Activated naive CD8-positive, alpha-beta T cell treated with anti-CD3 and anti-CD28 coated beads, Interleukin-2, amount 10 ng/mL, durations not matched to agents 7 days and 5 days (primary cell): ENCODE measurements at regions not wholly inside any gene's neighbourhood (a gene's known extent, or its start where the extent isn't known, plus 50 kb on each side); places are given as distances from the start of the nearest gene placed in this dataset.
"Not testable (repeated sequence)": the region's sequence is repeated elsewhere in the genome, so short reads cannot be mapped to it uniquely, and the experiment has no call there.

Source experiments
- ATAC-seq: fragments of 150-1000 bp; cut with Tn5 transposase; one replicate; pipeline ENCODE4 v1.10.0; 2021; ENCODE audit warnings: low read depth, moderate library complexity
- POLR2A ChIA-PET: fragments of 350-600 bp; sonication (Branson Sonifier 250); formaldehyde crosslinking; loops from one replicate; lab custom pipeline; 2021; ENCODE audit warnings: antibody characterized with exemption; lab: Charles Lee
- DNase-seq: peaks from one replicate; pipeline ENCODE4 v3.0.0; 2021
- H3K27ac Mint-ChIP-seq: one replicate; pipeline ENCODE4 v1.8.0; 2022; ENCODE audit warnings: mild to moderate bottlenecking, mixed read lengths
- H3K27me3 Mint-ChIP-seq: one replicate; pipeline ENCODE4 v1.8.0; 2022; ENCODE audit warnings: mild to moderate bottlenecking, moderate library complexity, mixed read lengths
- H3K36me3 Mint-ChIP-seq: one replicate; pipeline ENCODE4 v1.8.0; 2021; ENCODE audit warnings: mild to moderate bottlenecking, mixed read lengths
- H3K4me1 Mint-ChIP-seq: one replicate; pipeline ENCODE4 v1.8.0; 2021; ENCODE audit warnings: mixed read lengths
- H3K4me3 Mint-ChIP-seq: one replicate; pipeline ENCODE4 v1.8.0; 2022; ENCODE audit warnings: mild to moderate bottlenecking, moderate library complexity, mixed read lengths
- H3K9me3 Mint-ChIP-seq: one replicate; pipeline ENCODE4 v1.8.0; 2021; ENCODE audit warnings: mixed read lengths

DNA sequence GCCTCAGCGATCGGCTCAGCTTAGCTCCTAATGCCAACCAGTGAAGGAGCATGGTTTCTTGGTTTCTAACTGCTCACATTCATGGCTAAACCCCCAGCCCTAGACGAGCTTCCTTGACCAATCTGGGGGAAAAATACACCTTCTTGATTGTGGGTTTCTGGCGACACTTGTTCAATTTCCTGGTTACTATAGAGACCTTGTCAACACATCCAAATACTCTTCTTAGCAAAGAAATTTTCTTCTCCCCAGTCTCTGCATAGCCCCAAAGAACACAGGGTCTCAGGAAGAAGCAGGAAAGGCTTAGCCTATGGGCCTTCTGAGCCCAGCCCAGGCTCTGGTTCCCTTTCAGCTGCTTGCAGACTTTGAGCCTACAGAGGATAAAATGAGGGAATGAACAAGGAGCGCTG is 88.5 kb upstream of the SYT13 start:
- no peak overlapping the region for H3K4me3 Mint-ChIP-seq
- peaks cover 29% of the 10 kb centered on the region for H3K27me3 Mint-ChIP-seq
- no peaks in the 10 kb centered on the region for H3K9me3 Mint-ChIP-seq
- H3K4me1 Mint-ChIP-seq: peaks cover 6% of the 10 kb centered on the region
- no peak overlapping the region for H3K27ac Mint-ChIP-seq
- ATAC-seq (peak; percentile 46), DNase-seq (no peak)
- POLR2A ChIA-PET: no interaction called here
- no peaks in the 10 kb centered on the region for H3K36me3 Mint-ChIP-seq

DNA sequence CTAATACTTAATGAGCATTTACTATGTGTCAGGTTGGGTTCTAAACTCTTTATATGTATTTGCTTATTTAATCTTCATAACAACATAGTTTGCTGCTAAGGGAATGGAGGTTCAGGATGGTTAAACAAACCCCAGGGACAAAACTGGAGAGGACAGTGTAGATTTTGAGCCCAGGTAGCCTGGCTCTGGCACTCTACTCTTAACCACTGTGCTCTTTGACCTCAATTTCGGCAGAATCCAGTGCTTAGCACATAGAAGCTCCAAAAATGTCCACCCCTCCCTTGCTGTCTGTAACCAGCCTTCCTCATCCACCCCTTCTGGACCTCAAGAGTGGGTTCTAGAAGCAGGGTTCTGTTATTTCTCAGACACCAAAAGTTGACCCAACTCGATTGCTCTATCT is 88.0 kb upstream of the SYT13 start:
- DNase-seq (no peak), ATAC-seq (no peak)
- Mint-ChIP-seq H3K4me3 (no peak overlapping the region), H3K4me1 (peaks cover 6% of the 10 kb centered on the region), H3K27me3 (peaks cover 29% of the 10 kb centered on the region), H3K27ac (no peak overlapping the region), H3K9me3 (no peaks in the 10 kb centered on the region), H3K36me3 (no peaks in the 10 kb centered on the region)
- POLR2A ChIA-PET: no interaction called here

DNA sequence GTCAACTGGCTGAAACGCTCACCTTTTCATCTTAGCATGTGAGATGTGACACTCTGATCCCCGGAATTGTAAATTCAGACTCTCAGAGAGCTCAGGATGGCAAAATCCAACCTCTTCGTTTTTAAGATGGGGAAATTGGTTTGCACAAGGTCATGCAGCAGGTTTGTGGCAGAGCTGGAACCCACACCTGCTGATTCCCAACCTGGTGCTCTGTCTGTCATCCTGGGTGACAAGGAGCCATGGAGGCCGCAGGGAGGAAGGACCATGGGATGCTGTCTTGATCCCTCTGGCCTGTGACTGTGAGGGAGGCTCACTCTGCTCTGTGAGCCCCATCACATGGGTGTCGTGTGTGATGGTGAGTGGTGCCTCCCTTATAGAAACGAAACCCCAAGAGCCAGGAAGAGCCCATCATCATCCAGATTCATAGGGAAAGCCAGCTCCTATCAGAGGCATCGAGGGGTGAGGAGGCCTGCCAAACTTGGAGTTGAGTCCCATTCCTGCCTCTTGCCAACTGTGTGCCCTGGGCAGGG is 87.4 kb upstream of the SYT13 start:
- DNase-seq: no peak
- POLR2A ChIA-PET: no interaction called here
- H3K4me1 Mint-ChIP-seq: peaks cover 6% of the 10 kb centered on the region
- H3K27me3 Mint-ChIP-seq: peaks cover 29% of the 10 kb centered on the region
- H3K36me3 Mint-ChIP-seq: no peaks in the 10 kb centered on the region
- ATAC-seq: no peak
- no peaks in the 10 kb centered on the region for H3K9me3 Mint-ChIP-seq
- H3K4me3 Mint-ChIP-seq: no peak overlapping the region
- H3K27ac Mint-ChIP-seq: no peak overlapping the region

DNA sequence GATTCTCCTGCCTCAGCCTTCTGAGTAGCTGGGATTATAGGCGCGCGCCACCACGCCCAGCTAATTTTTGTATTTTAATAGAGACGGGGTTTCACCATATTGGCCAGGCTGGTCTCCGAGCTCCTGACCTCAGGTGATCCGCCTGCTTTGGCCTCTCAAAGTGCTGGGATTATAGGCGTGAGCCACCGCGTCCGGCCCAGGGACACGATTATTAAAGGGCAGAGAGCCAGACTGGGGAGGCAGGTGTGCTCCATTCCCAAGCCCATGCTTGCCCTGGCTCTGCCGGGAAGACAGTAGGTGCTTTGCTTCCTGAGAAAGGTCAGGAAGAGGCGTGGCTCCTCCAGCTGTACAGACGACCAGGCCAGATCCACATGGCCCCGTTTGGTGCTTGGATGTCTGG is 86.3 kb upstream of the SYT13 start:
- ATAC-seq, H3K36me3 Mint-ChIP-seq, H3K4me3 Mint-ChIP-seq, POLR2A ChIA-PET, H3K4me1 Mint-ChIP-seq, DNase-seq, H3K27ac Mint-ChIP-seq, H3K9me3 Mint-ChIP-seq: not testable (repeated sequence)
- peaks cover 29% of the 10 kb centered on the region for H3K27me3 Mint-ChIP-seq

DNA sequence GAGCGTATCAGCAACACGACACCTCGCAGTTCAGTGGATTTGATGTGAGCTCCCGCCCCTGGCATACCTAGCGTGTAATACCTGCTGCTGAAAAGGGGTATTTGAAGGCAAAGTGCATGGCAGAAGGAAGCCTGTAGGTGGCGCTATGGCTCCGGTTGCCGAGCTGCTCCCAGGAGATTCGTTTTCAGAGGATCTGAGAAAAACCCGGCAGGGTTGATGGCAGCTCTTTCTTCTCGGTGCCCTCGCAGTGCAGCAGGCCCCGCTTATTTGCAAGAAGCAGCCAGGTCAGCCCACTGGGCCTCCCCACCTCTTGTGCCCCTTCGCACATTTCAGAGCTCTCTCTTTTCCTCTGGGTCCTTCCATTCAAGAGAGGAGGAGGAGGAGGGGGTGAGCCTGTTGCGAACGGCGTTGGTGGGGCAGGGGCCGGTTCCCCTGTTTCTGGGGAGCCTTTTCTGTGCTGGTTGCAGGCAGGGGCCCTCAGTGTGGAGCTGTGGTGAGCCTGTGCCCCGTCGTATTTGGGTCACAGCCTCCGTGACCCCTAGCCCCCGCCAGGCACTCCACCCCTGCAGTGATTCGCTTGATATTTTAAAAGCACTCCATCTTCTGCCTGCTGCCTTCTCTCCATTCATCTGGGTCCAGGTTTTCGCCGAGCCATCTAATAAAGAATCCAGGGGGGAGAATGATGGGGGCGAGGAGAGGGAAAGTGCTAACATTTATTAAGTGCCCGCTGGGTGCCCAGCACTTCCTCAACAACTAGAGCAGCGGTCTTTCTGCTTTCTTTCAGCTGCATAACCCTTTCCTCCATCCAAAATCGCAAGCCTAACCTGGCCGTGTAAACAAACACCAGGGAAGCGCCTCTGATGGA is 85.3 kb upstream of the SYT13 start:
- Mint-ChIP-seq H3K4me1 (peaks cover 6% of the 10 kb centered on the region), H3K27me3 (peaks cover 26% of the 10 kb centered on the region), H3K27ac (no peak overlapping the region), H3K4me3 (no peak overlapping the region), H3K36me3 (no peaks in the 10 kb centered on the region), H3K9me3 (no peaks in the 10 kb centered on the region)
- peak; percentile 57 for ATAC-seq
- POLR2A ChIA-PET: interaction anchor here (1.1 kb wide), 1 partner anchor 10 kb away, joined by 3 read pairs; no protein-coding TSS in a partner anchor
- DNase-seq: peak; percentile 68

DNA sequence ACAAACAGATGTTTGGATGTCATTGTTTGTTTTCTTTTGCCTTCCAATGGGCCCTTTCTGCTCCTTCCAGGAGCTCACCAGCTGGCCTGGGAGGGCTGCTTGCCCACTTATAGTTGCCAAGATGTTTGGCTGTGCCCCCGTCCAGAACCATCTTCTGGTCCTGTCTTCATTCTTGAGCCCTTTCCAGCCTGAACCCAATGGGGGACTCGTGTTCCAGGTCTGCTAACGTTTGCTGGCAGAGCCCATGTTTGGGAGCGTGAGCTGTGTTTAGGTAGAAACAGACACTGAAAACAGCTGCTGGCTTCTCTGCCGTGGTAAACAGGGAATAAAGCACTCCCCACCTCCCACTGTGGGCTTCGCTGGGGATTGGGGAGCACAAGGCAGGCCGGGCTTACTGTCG is 83.2 kb upstream of the SYT13 start:
- Mint-ChIP-seq H3K27me3 (peaks cover 25% of the 10 kb centered on the region), H3K27ac (no peak overlapping the region), H3K36me3 (no peaks in the 10 kb centered on the region), H3K9me3 (no peaks in the 10 kb centered on the region), H3K4me1 (peaks cover 2% of the 10 kb centered on the region), H3K4me3 (no peak overlapping the region)
- POLR2A ChIA-PET: interaction anchor here (1.1 kb wide), 1 partner anchor 14 kb away, joined by 3 read pairs; no protein-coding TSS in a partner anchor
- ATAC-seq (no peak), DNase-seq (no peak)

DNA sequence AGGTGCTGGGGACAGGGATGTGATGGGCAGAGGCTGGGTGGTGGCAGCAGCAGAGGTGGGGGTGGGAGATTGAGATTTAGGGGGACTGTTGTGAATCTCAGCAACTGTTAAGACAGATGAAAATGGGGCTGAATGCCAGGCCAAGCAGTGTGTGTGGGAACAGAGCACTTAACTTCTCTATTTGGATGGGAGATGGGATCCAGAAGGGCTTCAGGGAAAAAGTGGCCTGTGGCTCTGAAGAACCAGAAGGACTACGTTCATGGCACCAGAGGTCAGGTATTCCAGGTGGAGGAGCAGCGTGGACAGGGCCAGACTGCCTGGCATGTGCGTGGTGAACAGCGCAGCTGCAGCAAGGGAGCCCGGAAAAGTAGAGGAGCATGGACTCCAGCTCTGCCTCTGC is 82.6 kb upstream of the SYT13 start:
- ATAC-seq (no peak), DNase-seq (no peak)
- H3K4me1 Mint-ChIP-seq: peaks cover 2% of the 10 kb centered on the region
- POLR2A ChIA-PET: interaction anchor here (1.1 kb wide), 1 partner anchor 13 kb away, joined by 3 read pairs; no protein-coding TSS in a partner anchor
- H3K36me3 Mint-ChIP-seq: no peaks in the 10 kb centered on the region
- no peaks in the 10 kb centered on the region for H3K9me3 Mint-ChIP-seq
- no peak overlapping the region for H3K4me3 Mint-ChIP-seq
- no peak overlapping the region for H3K27ac Mint-ChIP-seq
- peaks cover 23% of the 10 kb centered on the region for H3K27me3 Mint-ChIP-seq

DNA sequence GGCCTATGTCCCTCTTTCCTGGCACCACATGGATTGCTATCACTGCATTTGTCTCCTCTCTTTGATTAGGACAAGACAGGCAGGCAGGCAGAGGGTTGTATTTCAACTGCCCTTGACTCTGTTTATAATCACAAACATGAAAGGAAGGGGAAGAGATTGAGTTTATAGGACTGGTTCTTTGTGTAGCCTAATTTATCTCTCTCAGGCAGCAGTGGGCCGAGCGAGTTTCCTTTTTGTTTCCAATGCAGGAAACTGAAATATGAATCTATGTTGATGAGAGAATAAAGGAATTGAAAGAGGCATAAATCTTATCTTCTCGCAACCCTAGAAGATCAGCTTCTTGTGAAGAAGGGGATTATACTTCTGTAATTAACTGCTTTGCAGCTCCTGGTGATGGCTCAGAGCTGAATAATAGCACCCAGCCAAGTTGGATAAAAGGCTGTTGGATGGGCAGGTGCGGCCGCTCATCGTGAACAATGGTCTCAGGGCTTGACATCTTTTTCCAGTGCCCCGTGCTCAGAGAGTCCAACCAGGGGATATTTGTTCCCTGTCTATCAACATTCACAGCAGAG is 80.6 kb upstream of the SYT13 start:
- POLR2A ChIA-PET: no interaction called here
- no peaks in the 10 kb centered on the region for H3K9me3 Mint-ChIP-seq
- no peak overlapping the region for H3K27ac Mint-ChIP-seq
- no peak for DNase-seq
- peaks cover 12% of the 10 kb centered on the region for H3K27me3 Mint-ChIP-seq
- H3K4me3 Mint-ChIP-seq: no peak overlapping the region
- peaks cover 2% of the 10 kb centered on the region for H3K4me1 Mint-ChIP-seq
- peaks cover 2% of the 10 kb centered on the region for H3K36me3 Mint-ChIP-seq
- ATAC-seq: no peak

DNA sequence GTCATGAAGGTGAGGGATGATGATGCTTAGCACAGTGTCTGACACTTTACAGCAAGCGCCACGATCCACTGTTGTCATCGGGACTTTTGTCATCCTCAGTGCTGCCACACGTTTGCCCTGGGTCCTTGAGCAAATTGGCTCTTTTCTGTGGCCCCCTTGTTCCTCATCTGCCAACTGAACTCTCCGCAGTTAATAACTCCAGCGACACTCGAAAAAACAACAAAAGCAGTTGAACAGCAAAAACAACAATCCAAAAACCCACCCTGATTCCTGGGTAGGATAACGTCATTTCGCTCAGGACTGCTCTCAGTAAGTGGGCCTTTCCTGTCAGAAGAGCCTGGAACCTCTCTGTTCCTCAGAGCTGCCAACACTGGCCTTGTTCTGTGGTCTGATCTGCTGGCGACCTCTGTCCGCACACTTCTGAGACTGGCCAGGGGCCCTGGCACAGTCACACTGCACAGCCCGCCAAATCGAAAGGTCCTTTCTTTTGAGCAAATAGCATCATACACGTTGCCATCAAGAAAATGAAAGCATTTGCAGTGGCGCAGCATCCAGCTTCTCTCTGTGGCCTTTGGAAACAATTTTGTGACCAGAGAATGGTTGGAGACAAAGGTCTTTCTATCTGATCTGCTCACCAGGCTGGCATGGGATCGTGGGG is 79.9 kb upstream of the SYT13 start:
- no peak overlapping the region for H3K4me3 Mint-ChIP-seq
- no peak for DNase-seq
- H3K9me3 Mint-ChIP-seq: no peaks in the 10 kb centered on the region
- POLR2A ChIA-PET: no interaction called here
- peaks cover 2% of the 10 kb centered on the region for H3K4me1 Mint-ChIP-seq
- no peak overlapping the region for H3K27ac Mint-ChIP-seq
- peaks cover 11% of the 10 kb centered on the region for H3K27me3 Mint-ChIP-seq
- peaks cover 2% of the 10 kb centered on the region for H3K36me3 Mint-ChIP-seq
- ATAC-seq: no peak

DNA sequence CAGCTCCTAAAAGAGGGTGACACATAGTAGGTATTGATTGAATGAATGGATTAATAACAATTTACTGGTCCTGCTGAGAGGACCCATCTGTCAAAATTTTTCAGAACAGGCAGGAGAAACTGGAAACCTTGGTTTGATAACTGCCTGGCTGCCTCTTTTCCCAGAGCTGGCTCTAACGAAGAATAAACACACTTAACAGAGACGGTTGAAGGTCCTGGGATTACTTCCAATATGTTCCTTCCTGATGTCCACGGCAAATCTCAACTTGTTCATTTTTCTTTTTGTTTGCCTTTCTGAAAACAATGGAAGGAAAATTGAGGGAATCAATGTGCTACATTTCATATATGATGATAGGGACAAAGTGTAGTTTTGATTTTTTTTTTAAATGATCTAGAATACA is 76.5 kb upstream of the SYT13 start:
- POLR2A ChIA-PET: no interaction called here
- Mint-ChIP-seq H3K27me3 (peaks cover 12% of the 10 kb centered on the region), H3K9me3 (no peaks in the 10 kb centered on the region), H3K4me1 (peaks cover 3% of the 10 kb centered on the region), H3K27ac (no peak overlapping the region), H3K36me3 (peaks cover 2% of the 10 kb centered on the region), H3K4me3 (no peak overlapping the region)
- DNase-seq (no peak), ATAC-seq (no peak)

DNA sequence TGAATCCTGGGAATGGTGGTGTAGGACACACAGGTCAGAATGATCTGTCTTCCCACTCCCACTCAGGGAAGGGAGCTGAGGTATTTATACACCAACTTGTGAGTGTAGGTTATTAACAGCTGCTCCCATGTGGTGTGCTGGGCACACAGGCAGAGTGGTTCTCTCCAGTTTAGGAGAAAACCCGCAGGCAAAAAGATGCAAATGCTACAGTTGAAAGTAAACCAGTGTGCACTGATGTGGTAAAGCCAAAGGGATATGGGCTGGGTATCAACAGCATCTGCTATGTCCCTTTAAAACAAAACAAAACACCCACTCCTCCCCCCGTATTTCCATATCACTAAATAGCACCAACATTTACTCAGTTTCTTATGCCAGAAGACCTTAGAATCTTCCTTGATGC is 75.4 kb upstream of the SYT13 start:
- ATAC-seq: no peak
- POLR2A ChIA-PET: interaction anchor here (1.0 kb wide), 1 partner anchor 9 kb away, joined by 3 read pairs; no protein-coding TSS in a partner anchor
- Mint-ChIP-seq H3K4me3 (no peak overlapping the region), H3K9me3 (no peaks in the 10 kb centered on the region), H3K36me3 (peaks cover 2% of the 10 kb centered on the region), H3K4me1 (peaks cover 4% of the 10 kb centered on the region), H3K27me3 (peaks cover 12% of the 10 kb centered on the region), H3K27ac (no peak overlapping the region)
- no peak for DNase-seq

DNA sequence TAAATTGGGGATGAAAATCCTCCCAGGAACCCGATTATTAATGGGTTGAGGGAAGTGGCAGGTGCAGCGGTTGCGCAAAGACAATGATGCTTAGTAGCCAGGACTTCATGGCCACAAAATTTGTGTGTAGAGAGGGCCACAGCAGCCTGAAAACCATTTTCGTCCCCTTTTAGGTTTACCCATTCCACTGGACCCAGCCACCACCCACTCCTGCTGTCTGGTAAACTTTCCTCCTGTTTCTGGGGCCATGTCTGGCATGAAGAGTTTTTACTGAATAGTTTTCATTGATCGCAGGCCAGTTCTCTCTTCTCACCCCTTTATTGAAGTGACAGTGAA is 69.5 kb upstream of the SYT13 start:
- peaks cover 13% of the 10 kb centered on the region for H3K9me3 Mint-ChIP-seq
- ATAC-seq (no peak), DNase-seq (no peak)
- peaks cover 8% of the 10 kb centered on the region for H3K27me3 Mint-ChIP-seq
- H3K4me1 Mint-ChIP-seq: peaks cover 8% of the 10 kb centered on the region
- peak overlapping the region; percentile 31 for H3K27ac Mint-ChIP-seq
- POLR2A ChIA-PET: interaction anchor here (1.0 kb wide), 1 partner anchor 14 kb away, joined by 3 read pairs; no protein-coding TSS in a partner anchor
- peaks cover 4% of the 10 kb centered on the region for H3K36me3 Mint-ChIP-seq
- H3K4me3 Mint-ChIP-seq: peak overlapping the region; percentile 80

DNA sequence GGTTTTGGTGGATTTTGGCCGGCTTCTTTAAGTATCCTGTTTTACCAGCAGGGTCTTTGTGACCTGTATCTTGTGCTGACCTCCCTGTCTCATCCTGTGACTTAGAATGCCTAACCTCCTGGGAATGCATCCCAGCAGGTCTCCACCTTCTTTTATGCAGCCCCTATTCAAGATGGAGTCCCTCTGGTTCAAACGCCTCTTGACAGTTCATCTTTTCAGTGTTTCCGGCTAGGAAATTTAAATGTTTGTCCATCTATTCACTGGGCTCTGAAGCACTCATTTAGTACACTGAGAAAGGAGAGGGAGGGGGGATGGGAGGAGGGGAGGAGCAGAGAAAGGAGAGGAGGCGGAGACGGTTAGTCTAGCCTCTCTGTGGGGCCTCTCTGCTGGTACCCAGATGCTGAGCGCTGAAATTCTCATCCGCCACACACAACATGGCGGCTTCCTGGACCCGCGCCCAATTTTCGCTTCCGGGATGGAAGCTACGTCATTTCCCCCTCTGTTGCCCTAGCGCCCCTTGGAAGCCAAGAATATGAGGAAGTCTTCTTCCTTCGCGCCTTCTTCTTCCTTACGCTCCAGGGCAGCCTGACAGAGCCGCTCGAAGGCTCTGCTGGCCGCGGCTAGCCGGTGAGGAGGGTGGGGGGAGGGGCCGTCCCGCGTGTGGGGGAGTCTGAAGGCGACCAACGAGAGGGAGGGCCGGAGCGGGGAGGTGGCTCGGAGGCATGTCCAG is 69.0 kb upstream of the SYT13 start:
- DNase-seq (peak; percentile 84), ATAC-seq (peak; percentile 93)
- Mint-ChIP-seq H3K27me3 (peaks cover 9% of the 10 kb centered on the region), H3K27ac (peak overlapping the region; percentile 85), H3K9me3 (peaks cover 13% of the 10 kb centered on the region), H3K4me1 (peaks cover 8% of the 10 kb centered on the region), H3K4me3 (peak overlapping the region; percentile 80), H3K36me3 (peaks cover 4% of the 10 kb centered on the region)
- POLR2A ChIA-PET: interaction anchor here (0.8 to 1.0 kb wide), 2 partner anchors 14 to 1289 kb away, joined by 3 read pairs; partner anchors contain the start of gene ACCS
